ENCODE measurements at regions not wholly inside any gene's neighbourhood (a gene's known extent, or its start where the extent isn't known, plus 50 kb on each side); places are given as distances from the start of the nearest gene placed in this dataset.
"Not testable (repeated sequence)": the region's sequence is repeated elsewhere in the genome, so short reads cannot be mapped to it uniquely, and the experiment has no call there.

GRCh38 chr14:105601360-105602242 is 75.2 kb downstream of the TMEM121 start:
- no peak for DNase-seq

- DNase-seq: no peak
Observed at GRCh38 chr14:105602243-105602750, 75.9 kb downstream of the TMEM121 start.

GRCh38 chr14:105602799-105603793 is 76.7 kb downstream of the TMEM121 start:
- no peak for DNase-seq

DNA sequence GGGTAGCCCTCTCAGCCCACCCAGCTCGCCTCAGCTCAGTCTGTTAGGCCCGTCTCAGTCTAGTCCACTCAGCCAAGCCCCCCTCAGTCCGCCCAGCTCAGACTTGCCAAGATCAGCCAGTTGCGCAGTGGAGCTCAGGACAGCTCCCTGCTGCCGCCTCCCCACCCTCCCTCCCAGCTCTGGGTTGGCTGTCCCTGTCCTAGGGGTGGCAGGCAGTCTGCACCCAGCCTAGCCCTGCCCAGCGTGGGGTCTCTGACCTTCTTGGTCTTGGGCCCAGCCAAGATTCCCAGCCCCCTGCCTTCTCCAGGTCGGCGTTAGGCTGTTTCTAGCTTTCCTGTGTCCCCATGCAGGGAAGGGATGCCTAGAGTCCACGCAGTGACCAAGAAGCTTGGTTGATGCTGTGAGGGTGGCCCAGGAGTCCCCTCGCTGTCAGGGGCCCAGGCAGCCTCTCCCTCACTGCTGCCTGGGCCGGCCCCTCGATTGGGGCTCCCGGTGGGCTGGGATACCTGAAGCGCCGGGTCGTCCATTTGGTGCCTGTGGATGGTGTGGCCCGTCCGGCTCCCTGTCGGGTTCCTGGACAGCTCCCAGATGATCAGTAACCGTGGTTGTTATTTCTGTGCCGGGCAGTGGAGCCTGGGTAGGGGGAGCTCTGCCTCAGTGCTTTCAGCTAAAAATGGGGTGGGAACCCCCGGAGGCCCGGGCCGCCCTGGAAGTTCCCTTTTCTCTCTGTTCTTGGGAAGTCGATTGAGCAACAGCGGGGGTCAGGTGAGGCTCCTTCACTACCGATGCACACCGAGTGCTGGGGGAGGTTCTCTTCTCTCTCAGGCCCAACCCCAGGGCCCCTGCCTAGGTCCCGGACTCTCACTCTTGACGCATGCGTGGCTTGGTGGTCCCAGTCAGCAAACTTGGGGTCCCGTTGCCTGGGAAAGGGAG is 78.4 kb downstream of the TMEM121 start:
- not testable (repeated sequence) for DNase-seq

- DNase-seq: no peak
Observed at GRCh38 chr14:105605464-105606304, 79.3 kb downstream of the TMEM121 start.

- not testable (repeated sequence) for DNase-seq
Observed at GRCh38 chr14:105606305-105606975, 80.1 kb downstream of the TMEM121 start.

DNA sequence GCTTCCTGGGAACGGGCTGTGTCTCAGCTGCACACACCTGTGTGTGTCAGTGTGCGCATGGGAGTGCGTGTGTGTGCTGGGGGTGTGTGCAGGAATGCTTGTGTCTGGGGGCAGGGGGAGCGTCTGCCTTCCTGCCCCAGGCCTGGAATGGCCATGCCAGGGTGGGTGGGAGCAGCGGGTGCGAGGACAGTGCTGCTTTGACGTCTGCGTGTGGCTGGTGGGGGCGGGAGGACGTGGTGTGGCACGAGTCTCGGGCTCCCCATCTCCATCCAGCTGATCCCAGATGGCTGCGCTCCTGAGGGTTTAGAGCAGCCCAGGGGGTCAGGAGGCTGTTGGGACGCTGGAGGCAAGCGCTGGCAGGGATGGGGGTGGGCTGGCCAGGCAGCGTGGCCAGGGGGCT is 80.6 kb downstream of the TMEM121 start:
- not testable (repeated sequence) for DNase-seq

- DNase-seq: not testable (repeated sequence)
Observed at GRCh38 chr14:105614987-105615386, 88.6 kb downstream of the TMEM121 start.

DNA sequence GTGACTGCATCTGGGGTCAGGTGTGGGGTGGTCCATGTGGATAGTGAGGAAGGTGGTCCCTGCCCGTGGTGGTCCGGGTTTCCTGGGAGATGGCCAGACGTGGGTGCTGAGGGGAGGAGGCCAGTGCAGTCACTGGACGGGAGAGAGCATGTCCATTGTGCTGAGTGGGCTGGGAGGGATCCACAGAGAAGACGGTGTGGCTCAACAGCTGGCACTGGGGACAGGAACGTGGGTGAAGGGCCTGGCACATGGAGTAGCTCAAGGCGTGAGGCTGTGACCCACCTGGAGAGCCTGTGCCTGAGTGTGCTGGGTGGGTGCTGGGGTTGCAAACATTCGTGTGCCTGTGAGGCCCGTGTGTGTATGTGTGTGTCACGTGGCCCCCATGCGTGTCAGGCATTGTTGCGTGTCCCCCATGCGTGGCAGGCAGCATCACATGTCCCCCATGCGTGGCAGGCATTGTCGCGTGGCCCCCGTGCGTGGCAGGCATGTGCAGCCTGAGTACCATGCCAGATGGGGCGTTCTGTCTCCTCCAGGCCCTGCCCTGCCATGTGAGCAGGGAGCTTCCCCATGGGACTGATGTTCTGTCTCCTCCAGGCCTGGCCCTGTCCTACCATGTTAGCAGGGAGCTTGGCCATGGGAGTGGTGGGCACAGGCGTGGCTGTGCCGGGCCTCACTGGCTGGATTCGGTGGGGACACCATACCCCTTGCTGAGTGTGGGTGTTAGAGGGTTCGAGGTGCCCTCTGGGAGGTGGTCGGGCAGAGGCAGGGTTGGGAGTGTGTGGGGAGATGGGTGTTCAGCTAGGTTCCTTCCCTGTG is 89.8 kb downstream of the TMEM121 start:
- not testable (repeated sequence) for DNase-seq

GRCh38 chr14:105616802-105617192 is 90.4 kb downstream of the TMEM121 start:
- DNase-seq: no peak

GRCh38 chr14:105617201-105617777 is 90.9 kb downstream of the TMEM121 start:
- DNase-seq: no peak

DNA sequence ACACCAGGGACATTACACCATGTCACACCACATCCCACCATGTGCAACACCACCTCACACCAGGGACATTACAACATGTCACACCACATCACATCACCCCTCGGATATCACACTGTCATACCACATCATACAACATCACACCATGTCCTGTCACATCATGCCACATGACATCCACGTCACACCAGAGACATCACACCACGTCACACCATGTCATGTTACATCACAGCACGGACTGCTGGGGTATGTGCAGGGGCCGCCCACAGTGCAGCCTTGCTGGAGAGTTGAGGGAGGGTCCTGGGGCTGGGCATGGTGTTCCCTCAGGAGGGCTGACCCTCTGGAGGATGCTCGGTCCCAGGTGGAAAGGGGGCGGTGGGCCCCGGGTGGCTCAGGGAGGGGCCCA is 91.4 kb downstream of the TMEM121 start:
- not testable (repeated sequence) for DNase-seq

DNA sequence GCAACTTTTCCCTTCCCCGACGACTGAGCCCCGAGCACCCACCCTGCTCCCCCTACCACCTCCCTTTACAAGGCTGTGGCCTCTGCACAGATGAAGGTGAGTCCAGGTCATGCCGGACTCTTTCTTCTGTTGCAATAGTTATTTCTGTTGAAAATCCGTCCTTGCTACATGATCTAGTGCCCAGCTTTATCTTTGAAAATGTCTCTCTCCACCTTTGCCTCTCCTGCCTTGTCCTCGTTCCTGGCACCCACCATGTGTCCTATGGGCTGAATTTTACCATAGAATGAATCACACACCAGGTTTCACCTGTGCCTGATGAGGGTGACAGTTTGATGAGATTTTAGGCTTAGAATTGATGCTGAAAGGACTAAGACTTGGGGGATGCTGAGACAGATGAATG is 92.9 kb downstream of the TMEM121 start:
- DNase-seq: not testable (repeated sequence)

GRCh38 chr14:105620178-105620864 is 93.9 kb downstream of the TMEM121 start:
- not testable (repeated sequence) for DNase-seq

DNA sequence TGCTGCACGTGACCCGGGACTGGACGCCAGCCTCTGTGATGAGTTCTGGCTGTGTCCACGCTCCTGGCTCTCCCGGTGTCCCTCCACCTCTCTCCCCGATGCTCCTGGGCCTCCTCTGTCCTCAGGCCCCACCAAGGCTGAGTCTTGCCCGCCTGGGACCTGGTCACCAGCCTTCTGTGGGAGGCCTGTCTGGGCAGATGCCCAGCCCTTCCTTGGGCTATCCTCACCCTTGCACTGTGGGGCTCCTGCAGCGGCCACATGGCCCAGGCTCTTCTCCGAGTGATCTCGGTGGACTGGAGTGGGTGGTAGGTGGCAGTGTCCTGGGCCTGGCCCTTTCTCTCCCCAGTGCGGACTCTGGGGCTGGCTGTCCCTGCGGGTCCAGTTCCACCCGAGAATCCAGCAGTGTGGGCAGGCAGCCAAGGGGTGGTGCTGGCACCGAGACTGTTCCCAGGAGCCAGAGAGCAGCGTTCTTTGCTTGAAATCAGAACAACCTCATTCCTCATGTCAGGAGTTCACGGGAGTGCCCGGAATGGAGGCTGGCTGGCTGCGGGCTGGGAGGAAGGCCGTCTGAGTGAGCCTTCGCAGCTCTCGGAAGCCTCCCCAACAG is 94.6 kb downstream of the TMEM121 start:
- DNase-seq: not testable (repeated sequence)

- DNase-seq: not testable (repeated sequence)
Observed at GRCh38 chr14:105621479-105622328, 95.3 kb downstream of the TMEM121 start.

Measured in inflammatory macrophage (primary cell).